ENCODE measurements at regions not wholly inside any gene's neighbourhood (a gene's known extent, or its start where the extent isn't known, plus 50 kb on each side); places are given as distances from the start of the nearest gene placed in this dataset.

GRCh38 chr7:31284106-31284505 is 56.4 kb downstream of the NEUROD6 start:
- no peaks in the 10 kb centered on the region for H3K36me3 ChIP-seq
- H3K9me3 ChIP-seq, result no peaks in the 10 kb centered on the region
- DNase-seq, result no peak
- H3K4me1 ChIP-seq, result no peaks in the 10 kb centered on the region
- in situ Hi-C loops (cut with MboI; ENCODE audit: low pct_ligation_motif_present in 1 of 4, low pct_unique_long_range_greater_than_20kb in 1 of 4, low sequenced_read_pairs in 3 of 4), result no loop called here
- no peaks in the 10 kb centered on the region for H3K27me3 ChIP-seq
- 11 to 45% methylated on average over 1 to 4 of the region's 4 CpGs for WGBS, 2 donors (ENCODE audit: low coverage in 1 of 2)
- intact Hi-C loops (cut with DNase I; ENCODE audit: low total_unique reads), result no loop called here
- H3K27ac ChIP-seq, result no peak overlapping the region
- H3K4me3 ChIP-seq, result no peak overlapping the region
- no peak for TF ChIP-seq POLR2AphosphoS5 (IDR thresholded peaks at IDR 0.05)
- TF ChIP-seq EP300 (IDR thresholded peaks at IDR 0.05; ENCODE audit: low read depth), result no peak
- no peak for TF ChIP-seq POLR2A (IDR thresholded peaks at IDR 0.05)
- no peak for TF ChIP-seq CTCF (IDR thresholded peaks at IDR 0.05)

GRCh38 chr7:31271641-31272405 is 68.7 kb downstream of the NEUROD6 start:
- Histone ChIP-seq H3K4me3 (no peak overlapping the region), H3K4me1 (no peaks in the 10 kb centered on the region), H3K27ac (no peak overlapping the region), H3K36me3 (no peaks in the 10 kb centered on the region), H3K9me3 (no peaks in the 10 kb centered on the region), H3K27me3 (no peaks in the 10 kb centered on the region)
- in situ Hi-C loops (cut with MboI; ENCODE audit: low pct_ligation_motif_present in 1 of 4, low pct_unique_long_range_greater_than_20kb in 1 of 4, low sequenced_read_pairs in 3 of 4) (no loop called here), intact Hi-C loops (cut with DNase I; ENCODE audit: low total_unique reads) (no loop called here)
- DNase-seq, result no peak
- TF ChIP-seq POLR2A (IDR thresholded peaks at IDR 0.05) (no peak), CTCF (IDR thresholded peaks at IDR 0.05) (no peak), POLR2AphosphoS5 (IDR thresholded peaks at IDR 0.05) (no peak), EP300 (IDR thresholded peaks at IDR 0.05; ENCODE audit: low read depth) (no peak)
- WGBS, 2 donors (ENCODE audit: low coverage in 1 of 2), result 34 to 55% methylated on average over 5 of the region's 5 CpGs

DNA sequence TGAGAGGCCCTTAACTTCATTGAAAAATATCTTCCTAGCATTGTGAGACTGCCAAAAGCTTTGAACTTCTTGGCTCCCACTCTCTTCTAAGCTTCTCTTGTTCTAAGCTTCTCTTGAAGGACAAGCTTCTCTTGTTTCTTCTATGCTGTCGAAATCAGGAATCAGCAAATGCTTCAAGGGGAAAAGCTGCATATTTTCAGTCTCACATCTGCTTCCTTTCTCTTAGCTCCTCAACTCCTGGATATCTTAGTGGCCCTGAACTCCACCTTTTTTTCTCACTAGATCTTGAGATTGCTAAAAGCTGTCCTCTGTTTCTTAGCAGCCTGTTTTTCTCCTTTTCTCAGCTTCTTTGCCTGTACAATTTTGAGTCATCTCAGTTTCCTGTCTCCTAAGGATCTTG is 73.0 kb downstream of the NEUROD6 start:
- Histone ChIP-seq H3K36me3 (no peaks in the 10 kb centered on the region), H3K9me3 (no peaks in the 10 kb centered on the region), H3K27me3 (no peaks in the 10 kb centered on the region), H3K4me3 (no peak overlapping the region), H3K4me1 (no peaks in the 10 kb centered on the region), H3K27ac (no peak overlapping the region)
- 49 to 53% methylated on average over 1 of the region's 1 CpG for WGBS, 2 donors (ENCODE audit: low coverage in 1 of 2)
- in situ Hi-C loops (cut with MboI; ENCODE audit: low pct_ligation_motif_present in 1 of 4, low pct_unique_long_range_greater_than_20kb in 1 of 4, low sequenced_read_pairs in 3 of 4), result no loop called here
- TF ChIP-seq EP300 (IDR thresholded peaks at IDR 0.05; ENCODE audit: low read depth), result no peak
- TF ChIP-seq CTCF (IDR thresholded peaks at IDR 0.05), result no peak
- intact Hi-C loops (cut with DNase I; ENCODE audit: low total_unique reads), result no loop called here
- no peak for DNase-seq

- no peaks in the 10 kb centered on the region for H3K27me3 ChIP-seq
- H3K4me1 ChIP-seq, result no peaks in the 10 kb centered on the region
- H3K36me3 ChIP-seq, result no peaks in the 10 kb centered on the region
- H3K27ac ChIP-seq, result no peak overlapping the region
- intact Hi-C loops (cut with DNase I; ENCODE audit: low total_unique reads) (no loop called here), in situ Hi-C loops (cut with MboI; ENCODE audit: low pct_ligation_motif_present in 1 of 4, low pct_unique_long_range_greater_than_20kb in 1 of 4, low sequenced_read_pairs in 3 of 4) (no loop called here)
- TF ChIP-seq CTCF (IDR thresholded peaks at IDR 0.05) (no peak), POLR2AphosphoS5 (IDR thresholded peaks at IDR 0.05) (no peak), POLR2A (IDR thresholded peaks at IDR 0.05) (no peak), EP300 (IDR thresholded peaks at IDR 0.05; ENCODE audit: low read depth) (no peak)
- no peaks in the 10 kb centered on the region for H3K9me3 ChIP-seq
- no peak for DNase-seq
- no peak overlapping the region for H3K4me3 ChIP-seq
- 47 to 60% methylated on average over 1 to 2 of the region's 2 CpGs for WGBS, 2 donors (ENCODE audit: low coverage in 1 of 2)
Measured at GRCh38 chr7:31263338-31263737, 77.2 kb downstream of the NEUROD6 start.
